ENCODE measurements at regions not wholly inside any gene's neighbourhood (a gene's known extent, or its start where the extent isn't known, plus 50 kb on each side); places are given as distances from the start of the nearest gene placed in this dataset.
"Not testable (repeated sequence)": the region's sequence is repeated elsewhere in the genome, so short reads cannot be mapped to it uniquely, and the experiment has no call there.

DNA sequence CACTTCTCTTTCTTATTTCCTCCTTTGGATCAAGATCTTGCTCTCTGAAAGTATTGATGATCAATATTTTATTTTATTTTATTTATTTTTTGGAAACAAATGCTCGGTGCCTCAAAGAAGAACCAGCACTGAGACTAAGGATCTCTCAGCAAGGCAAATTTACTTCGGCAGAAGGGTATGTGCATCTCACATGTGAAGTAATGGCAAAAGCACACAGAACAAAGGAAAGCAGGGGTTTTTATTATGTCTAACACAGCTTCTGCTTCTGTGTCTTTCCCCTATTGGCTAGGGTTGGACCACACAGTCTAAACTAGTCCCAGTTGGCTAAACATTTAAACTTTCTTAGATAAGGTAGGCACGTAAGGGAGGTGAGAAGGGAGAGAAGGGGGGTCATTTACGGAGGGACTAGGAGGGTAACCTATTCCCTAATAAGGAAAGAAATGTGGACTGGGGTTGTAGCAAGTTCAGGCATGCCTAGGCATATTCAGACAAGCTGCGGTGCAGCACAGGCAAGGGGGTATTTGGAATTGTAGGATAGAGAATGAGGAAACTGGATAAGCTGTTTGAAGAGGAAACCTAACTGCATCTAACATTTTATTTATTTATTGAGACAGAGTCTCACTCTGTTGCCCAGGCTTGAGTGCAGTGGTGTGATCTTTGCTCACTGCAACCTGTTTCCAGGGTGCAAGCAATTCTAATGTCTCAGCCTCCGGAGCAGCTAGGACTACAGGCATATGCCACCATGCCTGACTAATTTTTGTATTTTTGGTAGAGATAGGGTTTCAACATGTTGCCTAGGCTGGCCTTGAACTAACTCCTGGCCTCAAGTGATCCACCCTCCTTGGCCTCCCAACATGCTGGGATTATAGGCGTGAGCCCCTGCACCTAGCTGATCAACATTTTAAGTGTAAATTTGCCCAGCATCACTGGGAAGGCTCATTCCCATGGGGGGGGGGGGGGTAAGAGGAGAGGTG, 90.0 kb upstream of the EIF5 start:
- no peak overlapping the region for H3K4me3 ChIP-seq (ENCODE audit: low read depth in 1 of 5, low read length in 5 of 5)
- H3K27ac ChIP-seq (ENCODE audit: low read depth, low read length) = no peak overlapping the region
- no peaks in the 10 kb centered on the region for H3K36me3 ChIP-seq (ENCODE audit: control insufficient read depth in 5 of 5, insufficient read depth in 5 of 5, low read length in 5 of 5)
- peaks cover 0 to 5% (median 4%) of the 10 kb centered on the region in 5 donors for H3K9me3 ChIP-seq (ENCODE audit: control insufficient read depth in 5 of 5, low read length in 5 of 5)
- H3K9ac ChIP-seq (ENCODE audit: low read length in 5 of 5) = no peak overlapping the region
- peaks cover 0 to 2% (median 0%) of the 10 kb centered on the region in 5 donors for H3K27me3 ChIP-seq (ENCODE audit: control insufficient read depth in 5 of 5, insufficient read depth in 4 of 5, low read length in 5 of 5)
- no peaks in the 10 kb centered on the region for H3K4me1 ChIP-seq (ENCODE audit: control insufficient read depth in 5 of 5, insufficient read depth in 5 of 5, low read length in 5 of 5)

DNA sequence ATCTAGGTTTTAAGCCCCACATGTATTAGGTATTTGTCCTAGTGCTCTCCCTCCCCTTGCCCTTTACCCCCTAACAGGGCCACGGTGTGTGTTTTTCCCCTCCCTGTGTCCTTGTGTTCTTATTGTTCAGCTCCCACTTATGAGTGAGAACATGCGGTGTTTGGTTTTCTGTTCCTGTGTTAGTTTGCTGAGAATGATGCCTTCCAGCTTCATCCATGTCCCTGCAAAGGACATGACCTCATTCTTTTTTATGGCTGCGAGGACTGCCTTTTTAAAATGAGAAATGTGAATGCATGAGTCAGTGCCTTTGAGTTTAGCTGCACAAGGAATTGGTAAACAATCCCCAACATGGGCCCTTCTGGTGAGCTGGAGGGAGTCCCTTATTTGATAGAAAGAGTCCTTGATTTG, 88.4 kb upstream of the EIF5 start:
- not testable (repeated sequence) for H3K9ac ChIP-seq (ENCODE audit: low read length in 5 of 5); H3K4me3 ChIP-seq (ENCODE audit: low read depth in 1 of 5, low read length in 5 of 5); H3K36me3 ChIP-seq (ENCODE audit: control insufficient read depth in 5 of 5, insufficient read depth in 5 of 5, low read length in 5 of 5); H3K4me1 ChIP-seq (ENCODE audit: control insufficient read depth in 5 of 5, insufficient read depth in 5 of 5, low read length in 5 of 5); H3K27ac ChIP-seq (ENCODE audit: low read depth, low read length); H3K9me3 ChIP-seq (ENCODE audit: control insufficient read depth in 5 of 5, low read length in 5 of 5); H3K27me3 ChIP-seq (ENCODE audit: control insufficient read depth in 5 of 5, insufficient read depth in 4 of 5, low read length in 5 of 5)

DNA sequence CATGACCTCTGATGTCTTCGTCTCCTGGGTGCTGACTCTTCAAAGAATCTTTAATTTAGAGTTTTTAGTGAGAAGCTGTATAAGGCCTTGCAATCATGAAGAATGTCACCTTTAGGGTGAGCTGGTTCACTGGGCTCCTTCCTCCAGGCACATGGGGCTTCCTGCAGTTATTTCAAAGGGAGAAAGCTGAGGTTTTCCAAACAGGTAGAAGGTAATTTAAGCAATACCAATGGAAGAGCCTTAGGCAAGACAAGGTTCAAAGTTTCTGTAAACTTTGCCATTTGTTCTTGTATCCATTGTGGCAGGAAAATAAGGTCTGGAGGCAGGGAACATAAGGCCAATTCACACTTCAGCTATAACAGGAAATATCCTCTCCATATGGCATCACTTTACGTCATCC, 88.0 kb upstream of the EIF5 start:
- no peaks in the 10 kb centered on the region for H3K4me1 ChIP-seq (ENCODE audit: control insufficient read depth in 5 of 5, insufficient read depth in 5 of 5, low read length in 5 of 5)
- peaks cover 0 to 2% (median 0%) of the 10 kb centered on the region in 5 donors for H3K27me3 ChIP-seq (ENCODE audit: control insufficient read depth in 5 of 5, insufficient read depth in 4 of 5, low read length in 5 of 5)
- no peaks in the 10 kb centered on the region for H3K36me3 ChIP-seq (ENCODE audit: control insufficient read depth in 5 of 5, insufficient read depth in 5 of 5, low read length in 5 of 5)
- H3K4me3 ChIP-seq (ENCODE audit: low read depth in 1 of 5, low read length in 5 of 5) = no peak overlapping the region
- no peak overlapping the region for H3K9ac ChIP-seq (ENCODE audit: low read length in 5 of 5)
- H3K27ac ChIP-seq (ENCODE audit: low read depth, low read length) = no peak overlapping the region
- H3K9me3 ChIP-seq (ENCODE audit: control insufficient read depth in 5 of 5, low read length in 5 of 5) = no peaks in the 10 kb centered on the region

DNA sequence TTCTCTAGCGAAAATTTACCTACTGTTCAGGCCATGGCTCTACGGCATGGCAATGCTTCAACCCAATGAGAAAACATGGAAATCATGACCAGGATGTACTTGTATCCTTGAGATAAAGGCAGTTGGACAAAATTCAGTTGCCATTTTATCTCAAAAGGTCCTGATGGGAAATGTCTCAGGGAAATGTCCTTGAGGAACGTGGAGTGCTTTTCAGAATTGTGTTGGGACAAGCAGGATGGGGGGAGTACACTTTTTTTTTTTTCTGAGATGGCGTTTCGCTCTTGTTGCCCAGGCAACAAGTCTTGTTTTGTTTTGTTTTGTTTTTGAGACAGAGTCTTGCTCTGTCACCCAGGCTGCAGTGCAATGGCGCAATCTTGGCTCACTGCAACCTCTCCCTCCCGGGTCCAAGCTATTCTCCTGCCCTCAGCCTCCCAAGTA, 86.8 kb upstream of the EIF5 start:
- no peak overlapping the region for H3K27ac ChIP-seq (ENCODE audit: low read depth, low read length)
- H3K9me3 ChIP-seq (ENCODE audit: control insufficient read depth in 5 of 5, low read length in 5 of 5) = peaks cover 0 to 4% (median 0%) of the 10 kb centered on the region in 5 donors
- H3K27me3 ChIP-seq (ENCODE audit: control insufficient read depth in 5 of 5, insufficient read depth in 4 of 5, low read length in 5 of 5) = peaks cover 0 to 2% (median 0%) of the 10 kb centered on the region in 5 donors
- H3K4me3 ChIP-seq (ENCODE audit: low read depth in 1 of 5, low read length in 5 of 5) = no peak overlapping the region
- H3K9ac ChIP-seq (ENCODE audit: low read length in 5 of 5) = no peak overlapping the region
- H3K36me3 ChIP-seq (ENCODE audit: control insufficient read depth in 5 of 5, insufficient read depth in 5 of 5, low read length in 5 of 5) = no peaks in the 10 kb centered on the region
- no peaks in the 10 kb centered on the region for H3K4me1 ChIP-seq (ENCODE audit: control insufficient read depth in 5 of 5, insufficient read depth in 5 of 5, low read length in 5 of 5)

DNA sequence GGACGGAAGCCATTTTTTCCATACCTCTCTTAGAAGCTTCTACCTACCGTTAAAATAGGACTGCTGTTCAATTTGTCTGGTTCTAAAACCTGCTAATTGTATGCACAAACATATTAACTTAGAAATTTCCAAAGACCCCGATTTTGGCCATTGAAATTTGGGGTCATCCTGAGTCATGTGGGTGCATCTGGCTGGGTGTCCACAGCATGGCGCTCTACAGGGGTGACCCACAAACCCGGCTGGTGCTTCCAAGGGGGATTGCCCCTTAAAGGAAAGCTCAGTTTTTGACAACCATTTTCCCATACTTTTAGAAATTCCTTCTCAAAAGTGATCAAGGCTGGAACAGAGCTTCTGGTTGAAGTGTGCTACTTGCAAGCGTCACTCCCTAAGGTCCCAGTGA, 83.9 kb upstream of the EIF5 start:
- Histone ChIP-seq H3K27me3 (ENCODE audit: control insufficient read depth in 5 of 5, insufficient read depth in 4 of 5, low read length in 5 of 5) (peaks cover 0 to 3% (median 0%) of the 10 kb centered on the region in 5 donors), H3K9ac (ENCODE audit: low read length in 5 of 5) (no peak overlapping the region), H3K36me3 (ENCODE audit: control insufficient read depth in 5 of 5, insufficient read depth in 5 of 5, low read length in 5 of 5) (no peaks in the 10 kb centered on the region), H3K4me1 (ENCODE audit: control insufficient read depth in 5 of 5, insufficient read depth in 5 of 5, low read length in 5 of 5) (no peaks in the 10 kb centered on the region), H3K27ac (ENCODE audit: low read depth, low read length) (no peak overlapping the region), H3K4me3 (ENCODE audit: low read depth in 1 of 5, low read length in 5 of 5) (no peak overlapping the region), H3K9me3 (ENCODE audit: control insufficient read depth in 5 of 5, low read length in 5 of 5) (peaks cover 0 to 5% (median 0%) of the 10 kb centered on the region in 5 donors)

DNA sequence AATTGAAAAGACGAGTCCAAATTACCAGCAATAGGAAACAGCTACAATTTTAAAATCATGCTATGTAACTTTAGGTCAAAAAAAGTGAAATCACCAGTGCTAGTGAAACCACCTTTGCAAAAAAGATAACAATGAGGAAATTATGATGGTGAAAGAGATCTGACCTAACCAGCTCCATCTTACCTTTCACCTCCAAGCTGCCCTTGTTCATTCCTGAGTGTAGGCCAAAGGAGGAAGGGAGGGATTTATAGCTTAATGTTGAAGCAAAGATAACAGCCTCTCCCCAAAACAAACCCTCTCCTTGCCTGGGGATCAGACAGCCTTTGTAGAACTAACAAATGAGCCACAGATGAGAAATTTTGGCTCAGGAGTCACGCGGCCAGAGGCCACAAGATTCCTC, 83.2 kb upstream of the EIF5 start:
- no peaks in the 10 kb centered on the region for H3K4me1 ChIP-seq (ENCODE audit: control insufficient read depth in 5 of 5, insufficient read depth in 5 of 5, low read length in 5 of 5)
- no peak overlapping the region for H3K4me3 ChIP-seq (ENCODE audit: low read depth in 1 of 5, low read length in 5 of 5)
- peaks cover 0 to 5% (median 0%) of the 10 kb centered on the region in 5 donors for H3K9me3 ChIP-seq (ENCODE audit: control insufficient read depth in 5 of 5, low read length in 5 of 5)
- no peaks in the 10 kb centered on the region for H3K36me3 ChIP-seq (ENCODE audit: control insufficient read depth in 5 of 5, insufficient read depth in 5 of 5, low read length in 5 of 5)
- H3K27me3 ChIP-seq (ENCODE audit: control insufficient read depth in 5 of 5, insufficient read depth in 4 of 5, low read length in 5 of 5) = peaks cover 0 to 3% (median 0%) of the 10 kb centered on the region in 5 donors
- H3K9ac ChIP-seq (ENCODE audit: low read length in 5 of 5) = no peak overlapping the region
- no peak overlapping the region for H3K27ac ChIP-seq (ENCODE audit: low read depth, low read length)

DNA sequence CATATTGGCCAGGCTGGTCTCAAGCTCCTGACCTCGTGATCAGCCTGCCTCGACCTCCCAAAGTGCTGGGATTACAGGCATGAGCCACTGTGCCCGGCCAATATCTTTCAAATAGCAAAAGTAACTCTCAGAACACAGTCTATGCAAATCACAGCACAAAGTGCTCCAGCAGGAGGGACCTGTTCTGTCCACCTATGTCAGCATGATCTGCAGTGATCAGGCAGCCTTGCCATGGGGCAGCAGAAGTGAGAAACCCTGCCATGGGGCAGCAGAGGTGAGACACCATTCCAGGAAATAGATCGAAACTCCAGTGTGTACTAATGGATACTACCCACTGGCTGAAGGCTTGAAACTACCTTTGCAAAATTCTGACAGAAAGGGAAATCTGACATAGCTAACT, 78.5 kb upstream of the EIF5 start:
- Histone ChIP-seq H3K4me1 (ENCODE audit: control insufficient read depth in 5 of 5, insufficient read depth in 5 of 5, low read length in 5 of 5) (peaks cover 4 to 6% (median 5%) of the 10 kb centered on the region in 5 donors), H3K27me3 (ENCODE audit: control insufficient read depth in 5 of 5, insufficient read depth in 4 of 5, low read length in 5 of 5) (peaks cover 0 to 3% (median 0%) of the 10 kb centered on the region in 5 donors), H3K36me3 (ENCODE audit: control insufficient read depth in 5 of 5, insufficient read depth in 5 of 5, low read length in 5 of 5) (no peaks in the 10 kb centered on the region), H3K9ac (ENCODE audit: low read length in 5 of 5) (no peak overlapping the region), H3K27ac (ENCODE audit: low read depth, low read length) (no peak overlapping the region), H3K9me3 (ENCODE audit: control insufficient read depth in 5 of 5, low read length in 5 of 5) (peaks cover 0 to 11% (median 0%) of the 10 kb centered on the region in 5 donors), H3K4me3 (ENCODE audit: low read depth in 1 of 5, low read length in 5 of 5) (no peak overlapping the region)

DNA sequence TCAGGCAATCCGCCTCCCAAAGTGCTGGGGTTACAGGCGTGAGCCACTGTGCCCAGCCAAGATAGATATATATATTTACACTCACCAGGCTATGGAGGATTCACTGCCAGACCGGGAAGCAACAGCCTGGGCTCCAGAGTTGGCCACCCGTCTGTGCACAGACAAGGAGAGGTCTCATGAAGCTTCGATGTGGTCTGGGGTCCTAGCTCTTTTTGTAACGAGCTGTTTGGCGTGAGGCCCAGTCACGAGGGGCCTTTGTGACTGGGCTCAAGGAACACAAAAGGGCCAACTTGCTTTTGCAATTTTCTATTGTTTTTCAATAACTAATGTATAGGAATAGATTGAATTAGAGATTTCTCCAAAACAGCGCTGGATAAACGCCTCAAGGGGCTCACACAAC, 77.6 kb upstream of the EIF5 start:
- H3K27ac ChIP-seq (ENCODE audit: low read depth, low read length) = no peak overlapping the region
- peaks cover 5 to 12% (median 11%) of the 10 kb centered on the region in 5 donors for H3K4me1 ChIP-seq (ENCODE audit: control insufficient read depth in 5 of 5, insufficient read depth in 5 of 5, low read length in 5 of 5)
- H3K9me3 ChIP-seq (ENCODE audit: control insufficient read depth in 5 of 5, low read length in 5 of 5) = peaks cover 0 to 11% (median 0%) of the 10 kb centered on the region in 5 donors
- H3K36me3 ChIP-seq (ENCODE audit: control insufficient read depth in 5 of 5, insufficient read depth in 5 of 5, low read length in 5 of 5) = no peaks in the 10 kb centered on the region
- H3K27me3 ChIP-seq (ENCODE audit: control insufficient read depth in 5 of 5, insufficient read depth in 4 of 5, low read length in 5 of 5) = peaks cover 0 to 3% (median 0%) of the 10 kb centered on the region in 5 donors
- no peak overlapping the region for H3K9ac ChIP-seq (ENCODE audit: low read length in 5 of 5)
- no peak overlapping the region for H3K4me3 ChIP-seq (ENCODE audit: low read depth in 1 of 5, low read length in 5 of 5)

DNA sequence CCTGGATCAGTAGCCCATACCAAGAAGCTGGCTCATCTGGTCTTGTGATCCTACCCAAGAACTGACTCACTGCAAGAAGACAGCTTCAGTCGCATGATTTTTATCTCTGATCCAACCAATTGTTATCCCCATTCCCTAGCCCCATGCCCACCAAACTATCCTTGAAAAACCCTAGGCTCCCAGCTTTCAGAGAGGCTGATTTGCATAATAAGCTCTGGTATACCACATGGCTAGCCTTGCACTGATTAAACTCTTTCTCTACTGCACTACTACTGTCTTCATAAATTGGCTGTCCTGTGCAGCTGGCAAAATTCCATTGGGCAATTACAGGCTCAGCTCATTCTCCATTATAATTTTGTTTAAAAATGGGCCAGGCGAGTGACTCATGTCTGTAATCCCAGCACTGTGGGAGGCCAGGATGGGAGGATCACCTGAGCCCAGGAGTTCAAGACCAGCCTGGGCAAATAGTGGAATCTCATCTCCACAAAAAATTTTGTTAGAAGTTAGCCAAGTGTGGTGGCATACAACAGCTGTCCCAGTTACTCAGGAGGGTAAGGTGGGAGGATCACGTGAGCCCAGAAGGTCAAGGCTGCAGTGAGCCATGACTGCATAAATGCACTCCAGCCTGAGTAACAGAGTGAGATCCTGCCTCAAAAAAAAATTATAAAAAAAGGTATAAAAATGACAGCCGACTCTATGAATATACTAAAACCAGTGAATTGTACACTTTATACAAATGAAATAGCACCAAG, 76.7 kb upstream of the EIF5 start:
- peaks cover 0 to 3% (median 0%) of the 10 kb centered on the region in 5 donors for H3K27me3 ChIP-seq (ENCODE audit: control insufficient read depth in 5 of 5, insufficient read depth in 4 of 5, low read length in 5 of 5)
- no peak overlapping the region for H3K9ac ChIP-seq (ENCODE audit: low read length in 5 of 5)
- H3K4me1 ChIP-seq (ENCODE audit: control insufficient read depth in 5 of 5, insufficient read depth in 5 of 5, low read length in 5 of 5) = peaks cover 5 to 12% (median 11%) of the 10 kb centered on the region in 5 donors
- no peak overlapping the region for H3K4me3 ChIP-seq (ENCODE audit: low read depth in 1 of 5, low read length in 5 of 5)
- H3K27ac ChIP-seq (ENCODE audit: low read depth, low read length) = no peak overlapping the region
- H3K9me3 ChIP-seq (ENCODE audit: control insufficient read depth in 5 of 5, low read length in 5 of 5) = peaks cover 0 to 6% (median 0%) of the 10 kb centered on the region in 5 donors
- H3K36me3 ChIP-seq (ENCODE audit: control insufficient read depth in 5 of 5, insufficient read depth in 5 of 5, low read length in 5 of 5) = no peaks in the 10 kb centered on the region

DNA sequence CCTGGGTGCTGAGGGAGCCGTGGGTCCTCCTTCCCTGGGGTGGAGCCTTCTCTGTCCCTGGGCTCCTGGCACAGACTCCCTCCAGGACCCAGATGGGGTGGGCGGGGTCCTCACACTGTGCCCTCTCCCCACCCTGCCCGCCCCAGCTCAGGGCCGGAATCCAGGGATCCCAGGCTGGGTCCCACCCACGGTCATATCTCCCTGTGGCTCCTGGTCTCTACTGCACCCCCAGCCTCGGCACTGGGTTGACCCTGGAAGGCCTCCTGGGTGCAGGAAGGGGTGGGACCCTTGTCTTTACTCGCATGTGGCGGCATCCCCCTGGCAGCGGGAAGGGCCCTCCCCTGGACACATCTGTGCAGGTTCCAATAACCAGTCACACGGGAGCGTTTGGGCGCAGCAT, 75.8 kb upstream of the EIF5 start:
- no peaks in the 10 kb centered on the region for H3K36me3 ChIP-seq (ENCODE audit: control insufficient read depth in 5 of 5, insufficient read depth in 5 of 5, low read length in 5 of 5)

More for the DNA sequence above, 75.8 kb upstream of the EIF5 start:
- peaks cover 5 to 12% (median 11%) of the 10 kb centered on the region in 5 donors for H3K4me1 ChIP-seq (ENCODE audit: control insufficient read depth in 5 of 5, insufficient read depth in 5 of 5, low read length in 5 of 5)
- H3K27ac ChIP-seq (ENCODE audit: low read depth, low read length) = no peak overlapping the region
- H3K27me3 ChIP-seq (ENCODE audit: control insufficient read depth in 5 of 5, insufficient read depth in 4 of 5, low read length in 5 of 5) = peaks cover 0 to 3% (median 0%) of the 10 kb centered on the region in 5 donors
- H3K4me3 ChIP-seq (ENCODE audit: low read depth in 1 of 5, low read length in 5 of 5) = no peak overlapping the region
- peaks cover 0 to 6% (median 0%) of the 10 kb centered on the region in 5 donors for H3K9me3 ChIP-seq (ENCODE audit: control insufficient read depth in 5 of 5, low read length in 5 of 5)
- H3K9ac ChIP-seq (ENCODE audit: low read length in 5 of 5) = no peak overlapping the region

Measured in subcutaneous abdominal adipose tissue (tissue), 5 donors.